Left ventricle myocardium inferior (tissue), 1 donor: ENCODE measurements at regions not wholly inside any gene's neighbourhood (a gene's known extent, or its start where the extent isn't known, plus 50 kb on each side); places are given as distances from the start of the nearest gene placed in this dataset.
"Not testable (repeated sequence)": the region's sequence is repeated elsewhere in the genome, so short reads cannot be mapped to it uniquely, and the experiment has no call there.

Source experiments
- DNase-seq: peaks from one replicate; pipeline ENCODE4 v3.0.0-alpha.2; 2020
- H3K27ac ChIP-seq: fragments of 200-600 bp; replicated peaks from 2 replicates; pipeline ENCODE4 v1.8.0; 2021
- H3K27me3 ChIP-seq: fragments of 200-600 bp; 2 replicates; pipeline ENCODE4 v1.8.0; 2021; ENCODE audit warnings: low read depth
- H3K36me3 ChIP-seq: fragments of 200-600 bp; 2 replicates; pipeline ENCODE4 v1.8.0; 2021
- H3K4me1 ChIP-seq: fragments of 200-600 bp; 2 replicates; pipeline ENCODE4 v1.8.0; 2021
- H3K4me3 ChIP-seq: fragments of 200-600 bp; 2 replicates; pipeline ENCODE4 v1.8.0; 2021; ENCODE audit warnings: mild to moderate bottlenecking, moderate library complexity
- H3K9me3 ChIP-seq: fragments of 200-600 bp; replicated peaks from 2 replicates; pipeline ENCODE4 v1.8.0; 2021
- CTCF ChIP-seq: fragments of 200-600 bp; IDR thresholded peaks from 2 replicates; pipeline ENCODE4 v1.8.0; 2021; ENCODE audit warnings: antibody characterized with exemption, mild to moderate bottlenecking, borderline replicate concordance
- intact Hi-C: fragments of 100-400 bp; cut with micrococcal nuclease; formaldehyde crosslinking; loops from one replicate; pipeline ENCODE4 v1.11.0; 2022
- donor health status: DM: no; HTN: yes; CAD: no; lungs with severe emphysema.

GRCh38 chr14:88985654-88986053, 161.2 kb downstream of the TTC8 start:
- intact Hi-C loops = no loop called here
- Histone ChIP-seq H3K36me3 (no peaks in the 10 kb centered on the region), H3K27ac (no peak overlapping the region), H3K9me3 (peaks cover 18% of the 10 kb centered on the region), H3K4me3 (no peak overlapping the region), H3K4me1 (no peaks in the 10 kb centered on the region), H3K27me3 (peaks cover 23% of the 10 kb centered on the region)
- TF ChIP-seq CTCF = no peak
- no peak for DNase-seq

DNA sequence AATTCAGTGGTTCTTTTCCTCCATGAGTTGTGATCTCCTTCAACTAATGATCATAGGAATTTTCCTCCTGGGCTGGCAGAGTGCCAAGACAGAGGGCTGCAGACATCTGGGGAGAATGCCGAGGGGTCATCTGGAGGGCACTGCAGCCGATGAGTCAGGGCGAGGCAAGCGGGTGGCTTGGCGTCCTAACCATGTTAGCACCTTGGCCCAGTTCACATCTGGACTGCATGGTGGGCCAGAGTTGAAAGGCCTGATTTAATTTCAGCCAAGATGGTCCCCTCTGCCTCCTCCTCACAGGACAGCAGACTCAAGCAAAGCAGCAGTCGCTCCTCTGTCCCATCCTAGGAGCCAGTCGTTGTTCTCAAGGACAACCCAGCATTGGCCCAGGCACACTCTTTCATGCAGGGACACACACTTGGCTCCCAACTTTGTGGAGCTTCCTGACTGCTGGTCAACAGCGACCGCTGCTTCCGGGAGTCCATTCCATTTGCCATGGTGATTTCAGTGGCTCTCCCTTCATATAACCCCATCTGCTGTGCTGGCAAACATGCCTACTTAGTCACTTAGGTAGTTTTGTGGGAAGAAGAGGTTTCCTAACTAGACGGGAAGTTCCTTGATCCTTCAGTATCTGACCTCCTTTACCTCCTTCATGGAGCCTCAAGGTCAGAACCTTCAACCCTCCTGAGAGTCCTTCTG, 161.8 kb downstream of the TTC8 start:
- H3K27ac ChIP-seq = no peak overlapping the region
- H3K36me3 ChIP-seq = no peaks in the 10 kb centered on the region
- peaks cover 22% of the 10 kb centered on the region for H3K27me3 ChIP-seq
- H3K4me1 ChIP-seq = no peaks in the 10 kb centered on the region
- TF ChIP-seq CTCF = no peak
- H3K4me3 ChIP-seq = no peak overlapping the region
- H3K9me3 ChIP-seq = peaks cover 14% of the 10 kb centered on the region
- intact Hi-C loops = no loop called here
- peak; percentile 18 for DNase-seq

GRCh38 chr14:88986908-88987307, 162.5 kb downstream of the TTC8 start:
- H3K4me3 ChIP-seq, intact Hi-C loops, H3K27ac ChIP-seq, H3K4me1 ChIP-seq, H3K36me3 ChIP-seq, DNase-seq: not testable (repeated sequence)
- Histone ChIP-seq H3K9me3 (peaks cover 14% of the 10 kb centered on the region), H3K27me3 (peaks cover 19% of the 10 kb centered on the region)

DNA sequence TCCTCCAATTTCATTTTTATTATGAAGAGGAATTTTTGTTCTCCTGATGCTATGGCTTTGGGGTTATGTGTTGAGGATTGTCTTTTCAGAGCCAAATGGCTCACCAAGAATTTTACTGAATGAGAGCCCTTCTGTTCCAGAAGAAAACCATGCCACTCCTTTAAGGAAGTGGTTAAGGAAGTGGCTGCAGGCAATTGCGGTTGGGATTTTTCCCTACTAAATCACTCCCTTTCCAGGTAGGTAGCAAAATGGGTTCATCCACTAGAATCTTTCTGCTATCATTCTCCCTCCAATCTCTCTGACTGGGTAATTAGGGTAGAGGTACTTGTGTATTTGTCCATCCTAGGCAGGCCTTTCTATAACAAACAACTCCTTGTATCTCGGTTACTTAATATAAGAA, 163.1 kb downstream of the TTC8 start:
- Histone ChIP-seq H3K27ac (no peak overlapping the region), H3K36me3 (no peaks in the 10 kb centered on the region), H3K4me1 (no peaks in the 10 kb centered on the region), H3K27me3 (peaks cover 16% of the 10 kb centered on the region), H3K9me3 (peaks cover 16% of the 10 kb centered on the region), H3K4me3 (no peak overlapping the region)
- TF ChIP-seq CTCF = no peak
- intact Hi-C loops = no loop called here
- no peak for DNase-seq

GRCh38 chr14:88989911-88990310, 165.5 kb downstream of the TTC8 start:
- Histone ChIP-seq H3K4me3 (no peak overlapping the region), H3K27ac (no peak overlapping the region), H3K4me1 (no peaks in the 10 kb centered on the region), H3K36me3 (no peaks in the 10 kb centered on the region), H3K9me3 (peaks cover 20% of the 10 kb centered on the region), H3K27me3 (peaks cover 34% of the 10 kb centered on the region)
- DNase-seq = no peak
- no peak for TF ChIP-seq CTCF
- intact Hi-C loops = no loop called here

GRCh38 chr14:88990856-88991255, 166.4 kb downstream of the TTC8 start:
- Histone ChIP-seq H3K4me3 (no peak overlapping the region), H3K27me3 (peaks cover 36% of the 10 kb centered on the region)

More at GRCh38 chr14:88990856-88991255, 166.4 kb downstream of the TTC8 start:
- intact Hi-C loops = no loop called here
- no peaks in the 10 kb centered on the region for H3K4me1 ChIP-seq
- H3K9me3 ChIP-seq = peaks cover 20% of the 10 kb centered on the region
- TF ChIP-seq CTCF = no peak
- H3K36me3 ChIP-seq = no peaks in the 10 kb centered on the region
- no peak overlapping the region for H3K27ac ChIP-seq
- DNase-seq = no peak
